GM06990 (cell line): ENCODE measurements at regions not wholly inside any gene's neighbourhood (a gene's known extent, or its start where the extent isn't known, plus 50 kb on each side); places are given as distances from the start of the nearest gene placed in this dataset.

Experiments used
- DNase-seq: peaks from one replicate; pipeline ENCODE4 v3.0.0-alpha.2; 2011; ENCODE audit not compliant: insufficient read length; ENCODE audit errors: extremely low read depth
- H3K27me3 ChIP-seq: replicated peaks from 2 replicates; pipeline ENCODE4 v1.6.0; 2011; ENCODE audit warnings: low read length; ENCODE audit not compliant: control insufficient read depth, insufficient read depth
- H3K36me3 ChIP-seq: 2 replicates; pipeline ENCODE4 v1.5.1; 2011; ENCODE audit warnings: low read length; ENCODE audit not compliant: control insufficient read depth, insufficient read depth
- H3K4me3 ChIP-seq: replicated peaks from 2 replicates; pipeline ENCODE4 v1.5.1; 2011; ENCODE audit warnings: low read depth, mild to moderate bottlenecking, control low read depth, low read length
- TF ChIP-seq, protein P1 (sequence below): IDR thresholded peaks from 2 replicates; pipeline ENCODE4 v1.5.1; 2011; ENCODE audit warnings: low read length, control low read depth, mild to moderate bottlenecking, inconsistent platforms; ENCODE audit not compliant: insufficient read depth, poor library complexity, severe bottlenecking

DNA sequence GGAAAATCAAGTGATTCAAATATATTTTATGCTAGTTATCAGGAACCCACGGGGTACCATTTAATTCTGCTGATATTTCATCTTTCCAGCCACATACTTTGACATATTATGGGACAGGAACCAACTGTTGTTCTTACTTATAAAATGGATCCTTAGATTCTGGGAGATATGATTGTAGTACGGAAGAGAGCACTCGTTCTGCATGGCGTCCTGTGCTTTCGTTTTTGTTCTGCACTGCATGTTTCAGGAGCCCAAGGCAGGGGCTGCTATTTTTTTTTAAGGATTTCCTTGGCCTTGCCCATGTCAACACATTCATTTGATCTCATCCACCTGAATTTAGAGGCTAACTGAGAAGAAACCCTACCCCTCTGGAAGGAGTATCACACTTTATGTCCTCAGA, 245.5 kb upstream of the TLL1 start:
- H3K4me3 ChIP-seq = no peak overlapping the region; the same call in 1 of the 2 replicates
- TF ChIP-seq, protein P1, sequence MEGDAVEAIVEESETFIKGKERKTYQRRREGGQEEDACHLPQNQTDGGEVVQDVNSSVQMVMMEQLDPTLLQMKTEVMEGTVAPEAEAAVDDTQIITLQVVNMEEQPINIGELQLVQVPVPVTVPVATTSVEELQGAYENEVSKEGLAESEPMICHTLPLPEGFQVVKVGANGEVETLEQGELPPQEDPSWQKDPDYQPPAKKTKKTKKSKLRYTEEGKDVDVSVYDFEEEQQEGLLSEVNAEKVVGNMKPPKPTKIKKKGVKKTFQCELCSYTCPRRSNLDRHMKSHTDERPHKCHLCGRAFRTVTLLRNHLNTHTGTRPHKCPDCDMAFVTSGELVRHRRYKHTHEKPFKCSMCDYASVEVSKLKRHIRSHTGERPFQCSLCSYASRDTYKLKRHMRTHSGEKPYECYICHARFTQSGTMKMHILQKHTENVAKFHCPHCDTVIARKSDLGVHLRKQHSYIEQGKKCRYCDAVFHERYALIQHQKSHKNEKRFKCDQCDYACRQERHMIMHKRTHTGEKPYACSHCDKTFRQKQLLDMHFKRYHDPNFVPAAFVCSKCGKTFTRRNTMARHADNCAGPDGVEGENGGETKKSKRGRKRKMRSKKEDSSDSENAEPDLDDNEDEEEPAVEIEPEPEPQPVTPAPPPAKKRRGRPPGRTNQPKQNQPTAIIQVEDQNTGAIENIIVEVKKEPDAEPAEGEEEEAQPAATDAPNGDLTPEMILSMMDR = no peak
- H3K27me3 ChIP-seq = no peaks in the 10 kb centered on the region
- DNase-seq = no peak
- no peaks in the 10 kb centered on the region for H3K36me3 ChIP-seq

DNA sequence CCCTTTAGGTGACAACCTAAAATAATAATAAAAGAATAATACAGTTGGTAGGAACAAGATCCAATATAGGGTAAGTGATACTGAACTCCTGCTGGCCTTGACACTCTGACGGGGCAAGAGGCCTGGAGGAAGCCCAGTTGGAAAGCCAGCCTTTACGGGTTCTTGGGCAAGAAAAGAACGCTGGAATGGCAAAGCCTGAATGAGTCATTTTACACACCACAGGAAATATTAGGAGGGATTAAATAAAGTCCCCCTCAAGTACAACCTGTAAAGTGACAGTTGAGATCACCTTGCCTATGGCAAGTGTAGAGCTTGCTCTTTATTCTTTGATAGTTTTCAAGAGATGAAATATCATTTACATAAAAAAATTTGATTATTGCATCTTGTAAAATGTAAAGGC, 244.5 kb upstream of the TLL1 start:
- H3K27me3 ChIP-seq = no peaks in the 10 kb centered on the region
- TF ChIP-seq, protein P1 = no peak
- no peak for DNase-seq
- no peaks in the 10 kb centered on the region for H3K36me3 ChIP-seq
- no peak overlapping the region for H3K4me3 ChIP-seq

DNA sequence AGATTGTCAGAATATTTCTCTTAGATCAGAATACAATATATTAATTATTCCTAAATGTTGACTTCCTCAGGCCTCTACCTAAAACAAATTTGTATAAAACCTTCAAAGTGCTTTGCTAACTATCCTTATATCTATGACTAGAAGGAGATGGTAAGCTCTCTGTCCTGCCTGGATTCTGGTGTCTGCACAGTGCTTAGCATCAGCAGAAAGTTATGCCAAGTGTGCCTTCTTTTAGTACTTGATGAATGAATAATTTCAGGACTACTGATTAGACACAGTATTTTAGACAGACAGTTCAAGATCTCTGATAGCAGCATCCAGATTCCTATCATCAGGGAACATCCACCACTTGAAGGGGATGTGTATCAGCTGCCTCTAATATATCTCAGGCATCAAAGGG, 242.4 kb upstream of the TLL1 start:
- Histone ChIP-seq H3K4me3 (no peak overlapping the region), H3K27me3 (no peaks in the 10 kb centered on the region), H3K36me3 (no peaks in the 10 kb centered on the region)
- TF ChIP-seq, protein P1 = no peak
- no peak for DNase-seq

DNA sequence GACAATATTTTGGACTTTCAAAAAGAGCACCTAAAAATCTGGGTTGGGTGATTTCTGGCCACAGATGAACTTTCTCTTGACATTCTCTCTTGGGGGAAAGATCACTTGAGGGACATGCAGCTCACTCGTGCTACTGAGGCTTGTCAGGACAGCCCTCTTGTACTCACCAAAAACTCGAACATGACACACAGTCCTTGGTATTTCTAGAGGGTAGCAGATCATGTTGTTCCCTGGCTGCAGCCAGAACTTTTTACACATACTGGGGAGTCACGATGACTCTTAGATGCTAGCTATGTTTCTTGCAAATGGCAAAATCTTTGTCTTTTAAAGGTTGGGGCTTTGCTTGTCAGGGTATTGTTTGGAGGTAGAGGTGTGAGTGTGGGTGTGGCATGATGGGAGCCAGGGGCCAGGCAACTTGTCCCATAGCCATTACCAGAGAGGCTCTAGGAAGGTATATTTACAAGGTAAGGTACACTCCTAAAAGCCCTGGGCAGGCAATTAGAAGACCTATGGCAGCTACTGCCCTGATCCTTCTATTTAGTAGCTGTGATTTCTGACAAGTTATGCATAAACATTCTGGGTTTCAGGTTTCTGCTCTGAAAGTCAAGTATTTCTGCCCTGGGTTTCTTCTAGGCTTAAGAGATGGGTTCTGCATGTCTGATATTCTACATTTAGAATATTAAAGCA, 241.7 kb upstream of the TLL1 start:
- H3K27me3 ChIP-seq = no peaks in the 10 kb centered on the region
- no peak overlapping the region for H3K4me3 ChIP-seq
- H3K36me3 ChIP-seq = no peaks in the 10 kb centered on the region
- TF ChIP-seq, protein P1 = no peak
- no peak for DNase-seq

DNA sequence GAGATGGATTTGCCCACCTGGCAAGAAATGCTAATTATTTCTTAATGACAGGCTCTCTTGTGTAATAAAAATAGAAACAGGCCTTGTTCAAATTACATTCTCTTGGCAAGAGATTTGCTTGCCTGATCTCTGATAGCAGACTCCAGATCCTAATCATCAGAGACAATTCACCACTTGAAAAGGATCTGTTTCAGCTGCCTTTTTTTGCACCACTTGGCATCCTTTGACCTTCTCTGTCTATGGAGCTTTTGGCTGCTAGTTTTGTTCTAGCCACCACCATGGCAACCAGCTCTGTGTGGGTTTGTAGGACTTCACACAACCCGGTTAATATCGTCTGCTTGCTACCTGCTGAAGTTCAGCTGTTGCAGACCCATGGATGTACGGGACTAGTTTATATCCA, 241.1 kb upstream of the TLL1 start:
- DNase-seq = no peak
- no peaks in the 10 kb centered on the region for H3K36me3 ChIP-seq
- H3K4me3 ChIP-seq = no peak overlapping the region
- TF ChIP-seq, protein P1 = no peak
- H3K27me3 ChIP-seq = no peaks in the 10 kb centered on the region

DNA sequence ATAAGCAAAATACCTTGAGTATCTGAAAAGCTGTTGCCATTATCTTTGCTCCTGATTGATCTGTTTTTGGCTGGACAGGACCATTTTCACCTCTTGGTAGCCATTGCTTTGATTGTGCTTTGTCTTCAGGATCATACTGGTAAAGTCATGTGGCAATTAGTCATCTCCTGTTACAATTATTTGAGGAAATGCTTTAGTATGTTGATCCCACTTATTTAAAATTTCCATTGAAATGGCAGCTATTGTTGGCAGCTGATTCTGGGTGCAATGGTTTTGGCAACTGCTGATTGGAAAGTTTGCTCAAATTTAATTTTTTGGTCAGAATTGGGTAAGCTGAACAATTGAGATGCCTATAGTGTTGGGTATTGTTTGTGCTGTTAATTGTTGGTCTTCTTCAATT, 238.3 kb upstream of the TLL1 start:
- TF ChIP-seq, protein P1 = no peak
- no peak for DNase-seq
- no peaks in the 10 kb centered on the region for H3K27me3 ChIP-seq
- no peak overlapping the region for H3K4me3 ChIP-seq
- no peaks in the 10 kb centered on the region for H3K36me3 ChIP-seq
